ENCODE measurements at regions not wholly inside any gene's neighbourhood (a gene's known extent, or its start where the extent isn't known, plus 50 kb on each side); places are given as distances from the start of the nearest gene placed in this dataset.

DNA sequence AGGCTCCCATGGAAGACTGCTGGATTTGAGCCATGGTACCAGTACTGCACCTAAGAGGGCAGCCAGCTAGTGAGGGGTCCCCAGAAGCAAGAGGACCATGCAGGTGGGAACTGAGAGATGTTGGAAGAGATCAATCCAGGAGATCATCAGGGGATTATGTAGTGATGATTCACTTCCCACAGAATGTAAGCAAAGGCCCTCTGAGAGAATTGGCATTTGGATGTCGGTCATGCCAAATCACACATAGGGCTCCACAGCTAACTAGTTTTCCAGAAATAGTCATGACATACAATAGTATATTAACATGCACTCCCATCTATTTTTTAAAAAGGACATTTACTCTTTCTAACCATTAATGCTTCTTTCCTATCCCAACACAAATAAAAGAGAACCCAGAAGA, 112.5 kb downstream of the RASGEF1B start:
- Histone ChIP-seq H3K36me3 (ENCODE audit: insufficient read depth, low read length) (no peaks in the 10 kb centered on the region), H3K4me3 (ENCODE audit: insufficient read depth, low read length) (no peak overlapping the region), H2AFZ (ENCODE audit: low read length) (no peak overlapping the region), H4K20me1 (ENCODE audit: insufficient read depth, low read length) (no peaks in the 10 kb centered on the region), H3K27me3 (ENCODE audit: insufficient read depth, low read length) (no peaks in the 10 kb centered on the region), H3K79me2 (ENCODE audit: insufficient read depth, low read length) (no peaks in the 10 kb centered on the region), H3K9me3 (ENCODE audit: low read depth, low read length) (no peaks in the 10 kb centered on the region), H3K27ac (ENCODE audit: low read depth, low read length) (no peak overlapping the region), H3K4me2 (ENCODE audit: insufficient read depth, low read length) (no peak overlapping the region), H3K4me1 (ENCODE audit: insufficient read depth, low read length) (no peaks in the 10 kb centered on the region)
- no peak for DNase-seq (ENCODE audit: insufficient read length, low spot score, missing footprints)
- TF ChIP-seq, protein P1, sequence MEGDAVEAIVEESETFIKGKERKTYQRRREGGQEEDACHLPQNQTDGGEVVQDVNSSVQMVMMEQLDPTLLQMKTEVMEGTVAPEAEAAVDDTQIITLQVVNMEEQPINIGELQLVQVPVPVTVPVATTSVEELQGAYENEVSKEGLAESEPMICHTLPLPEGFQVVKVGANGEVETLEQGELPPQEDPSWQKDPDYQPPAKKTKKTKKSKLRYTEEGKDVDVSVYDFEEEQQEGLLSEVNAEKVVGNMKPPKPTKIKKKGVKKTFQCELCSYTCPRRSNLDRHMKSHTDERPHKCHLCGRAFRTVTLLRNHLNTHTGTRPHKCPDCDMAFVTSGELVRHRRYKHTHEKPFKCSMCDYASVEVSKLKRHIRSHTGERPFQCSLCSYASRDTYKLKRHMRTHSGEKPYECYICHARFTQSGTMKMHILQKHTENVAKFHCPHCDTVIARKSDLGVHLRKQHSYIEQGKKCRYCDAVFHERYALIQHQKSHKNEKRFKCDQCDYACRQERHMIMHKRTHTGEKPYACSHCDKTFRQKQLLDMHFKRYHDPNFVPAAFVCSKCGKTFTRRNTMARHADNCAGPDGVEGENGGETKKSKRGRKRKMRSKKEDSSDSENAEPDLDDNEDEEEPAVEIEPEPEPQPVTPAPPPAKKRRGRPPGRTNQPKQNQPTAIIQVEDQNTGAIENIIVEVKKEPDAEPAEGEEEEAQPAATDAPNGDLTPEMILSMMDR (IDR thresholded peaks at IDR 0.05; ENCODE audit: extremely low read depth, low read depth, low read length) = no peak

DNA sequence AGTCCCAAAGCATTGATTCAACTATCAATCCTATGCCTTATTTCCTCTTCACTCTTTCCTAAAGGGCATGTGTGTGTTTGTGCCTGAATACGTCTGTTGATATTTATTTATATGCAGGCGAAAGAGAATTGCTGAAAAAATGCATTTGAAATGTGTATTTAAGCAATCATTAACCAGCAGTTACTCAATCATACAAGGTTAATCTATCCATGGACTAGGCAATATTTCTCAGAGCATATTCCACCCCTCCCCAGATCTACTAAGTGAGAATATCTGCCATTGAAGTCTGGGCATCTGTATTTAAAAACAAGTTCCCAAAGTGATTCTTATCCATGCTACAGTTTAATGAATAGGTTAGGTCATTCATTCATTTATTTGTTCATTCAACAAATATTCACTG, 113.6 kb downstream of the RASGEF1B start:
- Histone ChIP-seq H3K9me3 (ENCODE audit: low read depth, low read length) (no peaks in the 10 kb centered on the region), H4K20me1 (ENCODE audit: insufficient read depth, low read length) (no peaks in the 10 kb centered on the region), H3K27ac (ENCODE audit: low read depth, low read length) (no peak overlapping the region), H2AFZ (ENCODE audit: low read length) (no peak overlapping the region), H3K4me3 (ENCODE audit: insufficient read depth, low read length) (no peak overlapping the region), H3K4me1 (ENCODE audit: insufficient read depth, low read length) (no peaks in the 10 kb centered on the region), H3K27me3 (ENCODE audit: insufficient read depth, low read length) (no peaks in the 10 kb centered on the region), H3K4me2 (ENCODE audit: insufficient read depth, low read length) (no peak overlapping the region), H3K79me2 (ENCODE audit: insufficient read depth, low read length) (no peaks in the 10 kb centered on the region), H3K36me3 (ENCODE audit: insufficient read depth, low read length) (no peaks in the 10 kb centered on the region)
- TF ChIP-seq, protein P1 (IDR thresholded peaks at IDR 0.05; ENCODE audit: extremely low read depth, low read depth, low read length) = no peak
- DNase-seq (ENCODE audit: insufficient read length, low spot score, missing footprints) = no peak

DNA sequence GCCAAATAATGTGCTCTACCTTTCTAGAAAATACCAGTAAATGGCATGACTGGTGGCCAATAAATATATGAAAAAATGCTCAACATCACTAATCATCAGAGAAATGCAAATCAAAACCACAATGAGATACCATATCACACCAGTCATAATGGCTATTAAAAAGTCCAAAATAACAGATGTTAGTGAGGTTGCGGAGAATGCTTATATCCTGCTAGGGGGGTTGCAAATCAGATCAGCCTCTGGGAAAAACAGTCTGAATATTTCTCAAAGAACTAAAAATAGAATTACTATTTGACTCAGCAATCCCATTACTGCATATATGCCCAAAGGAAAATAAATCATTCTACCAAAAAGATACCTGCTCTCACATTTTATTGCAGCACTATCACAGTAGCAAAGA, 115.1 kb downstream of the RASGEF1B start:
- Histone ChIP-seq H3K4me1 (ENCODE audit: insufficient read depth, low read length) (no peaks in the 10 kb centered on the region), H3K4me2 (ENCODE audit: insufficient read depth, low read length) (no peak overlapping the region), H3K79me2 (ENCODE audit: insufficient read depth, low read length) (no peaks in the 10 kb centered on the region), H3K27ac (ENCODE audit: low read depth, low read length) (no peak overlapping the region), H3K4me3 (ENCODE audit: insufficient read depth, low read length) (no peak overlapping the region), H3K36me3 (ENCODE audit: insufficient read depth, low read length) (no peaks in the 10 kb centered on the region), H3K9me3 (ENCODE audit: low read depth, low read length) (no peaks in the 10 kb centered on the region), H2AFZ (ENCODE audit: low read length) (no peak overlapping the region), H4K20me1 (ENCODE audit: insufficient read depth, low read length) (no peaks in the 10 kb centered on the region), H3K27me3 (ENCODE audit: insufficient read depth, low read length) (no peaks in the 10 kb centered on the region)
- TF ChIP-seq, protein P1 (IDR thresholded peaks at IDR 0.05; ENCODE audit: extremely low read depth, low read depth, low read length) = no peak
- no peak for DNase-seq (ENCODE audit: insufficient read length, low spot score, missing footprints)

DNA sequence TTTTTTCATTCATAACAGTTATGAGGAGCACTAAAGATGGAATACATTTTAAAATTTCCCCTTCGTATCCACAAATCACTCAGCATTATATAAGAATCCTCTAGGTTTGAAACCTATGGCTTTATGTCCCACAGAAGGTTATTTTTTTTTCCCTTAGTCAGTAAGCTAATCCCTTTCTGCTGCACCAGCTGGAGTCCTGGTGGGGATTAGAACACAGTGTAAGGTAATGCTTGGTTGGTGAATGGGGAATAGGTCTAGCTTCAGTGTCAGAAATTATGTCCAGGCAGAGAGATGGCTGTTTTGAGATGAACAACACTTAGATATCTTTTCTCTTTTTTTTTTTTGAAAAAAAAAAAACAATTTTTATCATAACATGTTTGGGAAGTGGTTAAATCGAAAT, 116.6 kb downstream of the RASGEF1B start:
- H3K9me3 ChIP-seq (ENCODE audit: low read depth, low read length) = no peaks in the 10 kb centered on the region
- no peak for DNase-seq (ENCODE audit: insufficient read length, low spot score, missing footprints)
- H3K27ac ChIP-seq (ENCODE audit: low read depth, low read length) = no peak overlapping the region
- no peaks in the 10 kb centered on the region for H4K20me1 ChIP-seq (ENCODE audit: insufficient read depth, low read length)
- no peaks in the 10 kb centered on the region for H3K79me2 ChIP-seq (ENCODE audit: insufficient read depth, low read length)
- no peaks in the 10 kb centered on the region for H3K4me1 ChIP-seq (ENCODE audit: insufficient read depth, low read length)
- no peaks in the 10 kb centered on the region for H3K36me3 ChIP-seq (ENCODE audit: insufficient read depth, low read length)
- no peak overlapping the region for H3K4me2 ChIP-seq (ENCODE audit: insufficient read depth, low read length)
- no peak overlapping the region for H2AFZ ChIP-seq (ENCODE audit: low read length)
- H3K4me3 ChIP-seq (ENCODE audit: insufficient read depth, low read length) = no peak overlapping the region
- TF ChIP-seq, protein P1 (IDR thresholded peaks at IDR 0.05; ENCODE audit: extremely low read depth, low read depth, low read length) = no peak
- no peaks in the 10 kb centered on the region for H3K27me3 ChIP-seq (ENCODE audit: insufficient read depth, low read length)
